ENCODE measurements at regions not wholly inside any gene's neighbourhood (a gene's known extent, or its start where the extent isn't known, plus 50 kb on each side); places are given as distances from the start of the nearest gene placed in this dataset.
"Not testable (repeated sequence)": the region's sequence is repeated elsewhere in the genome, so short reads cannot be mapped to it uniquely, and the experiment has no call there.

DNA sequence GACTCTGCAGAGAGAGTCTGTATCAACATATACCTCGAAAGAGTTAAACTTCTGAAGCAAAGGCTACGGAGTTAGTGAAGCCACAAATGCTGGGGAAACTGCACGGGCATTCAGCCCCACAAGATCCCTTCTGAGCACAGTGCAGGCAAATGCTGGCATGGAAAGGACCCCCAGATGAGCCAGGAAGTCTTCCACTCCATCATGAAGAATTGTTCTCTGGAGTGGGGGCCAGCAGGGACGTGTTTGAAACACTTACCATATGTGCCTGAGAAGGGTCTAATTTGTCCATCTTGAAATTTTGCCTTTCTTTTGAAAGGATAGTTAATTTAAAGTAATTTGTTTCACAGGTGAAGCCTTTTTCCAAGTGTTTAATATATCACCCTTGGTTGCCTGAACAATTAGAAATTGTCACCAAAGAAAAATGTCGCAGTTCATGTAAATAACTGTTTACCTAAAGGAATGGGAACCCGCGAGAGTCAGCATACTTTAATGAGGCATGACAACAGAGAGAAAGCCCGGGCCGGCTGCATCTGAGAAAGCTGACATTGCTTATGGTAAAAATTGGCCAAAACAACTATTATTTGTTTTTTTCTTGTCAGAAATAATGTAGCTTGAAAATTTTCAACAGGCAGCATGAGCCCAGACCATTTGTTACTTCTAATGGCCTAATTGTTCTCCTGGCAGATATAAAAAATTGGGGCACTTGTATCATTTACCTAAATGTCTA lies 287.6 kb upstream of the MGMT start:
- no peak for DNase-seq

GRCh38 chr10:129179972-129180678 lies 286.9 kb upstream of the MGMT start:
- DNase-seq: no peak

GRCh38 chr10:129184196-129184595 lies 282.8 kb upstream of the MGMT start:
- DNase-seq: no peak

DNA sequence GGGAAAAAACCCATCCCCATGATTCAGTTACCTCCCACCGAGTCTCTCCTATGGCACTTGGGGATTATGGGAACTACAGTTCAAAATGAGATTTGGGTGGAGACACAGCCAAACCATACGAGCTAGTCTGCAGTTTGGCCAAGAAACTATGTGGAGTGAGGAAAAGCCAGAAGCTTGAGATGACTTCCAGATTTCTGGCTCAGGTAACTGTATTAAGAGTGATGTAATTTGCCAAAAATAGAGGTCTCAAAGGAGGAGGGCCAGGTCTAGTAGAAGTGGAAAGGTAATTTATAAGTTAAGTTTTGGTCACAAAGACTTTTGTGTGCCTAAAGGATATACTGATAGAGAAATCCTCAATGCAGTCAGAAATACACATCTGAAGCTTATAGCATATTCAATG lies 279.7 kb upstream of the MGMT start:
- DNase-seq: no peak

DNA sequence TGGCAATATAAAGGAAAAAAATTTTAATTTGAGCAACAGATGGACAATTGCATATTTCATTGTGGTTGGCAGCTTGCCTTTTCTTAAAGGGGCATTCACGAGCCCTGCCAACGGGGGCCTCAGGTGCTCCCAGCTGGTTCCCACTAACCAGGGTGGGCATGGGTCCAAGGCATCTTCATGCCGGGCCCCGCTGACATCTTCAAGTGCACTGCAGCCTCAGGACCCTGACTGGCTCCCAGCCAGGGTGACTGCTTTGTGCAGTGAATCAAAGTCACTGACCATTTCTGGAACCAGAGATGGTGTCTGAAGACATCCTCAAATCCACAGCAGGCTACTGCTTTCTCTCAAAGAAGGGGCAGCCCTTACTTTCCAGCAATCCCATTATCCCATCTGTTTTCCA lies 275.2 kb upstream of the MGMT start:
- no peak for DNase-seq

DNA sequence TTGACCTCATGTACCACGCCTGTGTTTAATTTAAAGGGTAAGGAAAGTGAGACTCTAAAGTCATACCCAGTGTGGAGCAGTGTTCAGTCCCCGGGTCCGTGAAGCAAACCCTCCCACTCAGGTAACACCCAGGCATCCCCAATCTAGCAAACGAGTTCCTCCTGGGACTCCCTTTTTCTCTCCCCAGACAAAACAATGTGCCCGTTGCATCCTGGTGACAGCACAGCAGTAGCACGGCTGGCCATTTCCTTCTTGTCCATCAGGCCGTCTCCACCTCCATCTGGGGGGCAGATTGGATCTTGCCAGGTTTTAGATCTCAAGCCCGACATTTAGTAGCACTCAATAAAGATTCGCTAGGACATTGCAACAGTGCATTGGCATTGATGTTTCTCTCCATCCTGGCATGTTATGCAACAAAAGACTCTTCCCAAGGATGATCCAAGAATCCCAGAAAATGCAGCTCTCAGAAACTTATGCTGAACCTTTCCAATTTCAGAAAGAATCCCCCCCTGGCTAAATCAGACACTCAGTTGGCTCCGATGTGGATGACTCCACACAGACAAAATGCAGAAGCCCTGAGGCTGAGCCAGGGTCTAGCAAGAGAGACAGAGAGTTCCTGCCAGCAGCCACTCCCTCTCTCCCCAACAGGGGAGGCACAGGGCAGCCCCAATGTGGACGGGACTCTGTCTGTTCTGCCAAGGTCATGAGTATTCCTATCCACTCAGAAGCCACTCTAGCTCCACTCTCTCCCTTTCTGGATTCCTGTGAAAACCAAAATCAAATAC lies 274.5 kb upstream of the MGMT start:
- no peak for DNase-seq

DNA sequence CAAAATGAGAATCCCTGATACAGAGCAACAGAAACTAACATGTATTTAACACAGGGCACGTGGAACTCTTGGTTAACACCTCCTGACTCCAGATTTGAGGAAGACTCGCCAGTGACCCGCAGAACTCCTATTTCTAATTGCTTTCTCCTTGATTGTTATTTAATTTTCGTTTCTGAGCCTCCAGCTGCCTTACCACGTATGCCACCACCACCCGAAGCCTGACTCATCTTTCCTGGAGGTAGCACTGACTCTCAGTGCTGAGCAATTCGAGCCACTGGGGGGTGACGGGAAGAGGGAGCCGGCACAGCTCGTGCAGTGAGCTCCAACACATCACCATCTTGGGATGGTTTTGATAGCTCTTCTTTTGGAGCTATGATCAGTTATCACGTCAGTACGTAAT lies 273.9 kb upstream of the MGMT start:
- no peak for DNase-seq

DNA sequence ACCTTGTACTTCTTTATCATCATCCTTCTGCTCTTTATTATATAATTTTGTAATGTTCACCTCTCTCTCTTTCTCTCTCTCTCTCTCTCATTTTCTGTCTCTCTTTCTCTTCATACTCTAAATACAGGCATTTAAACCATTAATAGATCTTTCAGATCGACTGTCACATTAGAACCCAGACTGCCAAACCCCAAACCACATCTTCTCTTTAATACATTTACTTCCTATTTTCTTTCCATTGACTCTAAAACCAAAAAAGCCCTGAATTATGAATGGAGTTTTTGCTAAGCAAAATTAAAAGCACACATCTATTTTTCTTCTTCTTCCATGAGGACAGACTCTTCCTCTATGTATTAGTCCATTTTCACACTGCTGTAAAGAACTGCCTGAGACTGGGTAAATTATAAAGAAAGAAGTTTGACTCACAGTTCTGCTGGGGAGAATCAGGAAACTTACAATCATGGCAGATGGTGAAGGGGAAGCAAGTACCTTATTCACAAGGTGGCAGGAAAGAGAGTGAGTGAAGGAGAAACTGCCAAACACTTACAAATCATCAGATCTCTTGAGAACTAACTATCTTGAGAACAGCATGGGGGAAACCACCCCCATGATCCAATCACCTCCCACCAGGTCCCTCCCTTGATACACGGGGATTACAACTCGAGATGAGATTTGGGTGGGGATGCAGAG lies 272.7 kb upstream of the MGMT start:
- DNase-seq: no peak

- DNase-seq: no peak
These were observed 267.2 kb upstream of the MGMT start for GRCh38 chr10:129199826-129200225.

DNA sequence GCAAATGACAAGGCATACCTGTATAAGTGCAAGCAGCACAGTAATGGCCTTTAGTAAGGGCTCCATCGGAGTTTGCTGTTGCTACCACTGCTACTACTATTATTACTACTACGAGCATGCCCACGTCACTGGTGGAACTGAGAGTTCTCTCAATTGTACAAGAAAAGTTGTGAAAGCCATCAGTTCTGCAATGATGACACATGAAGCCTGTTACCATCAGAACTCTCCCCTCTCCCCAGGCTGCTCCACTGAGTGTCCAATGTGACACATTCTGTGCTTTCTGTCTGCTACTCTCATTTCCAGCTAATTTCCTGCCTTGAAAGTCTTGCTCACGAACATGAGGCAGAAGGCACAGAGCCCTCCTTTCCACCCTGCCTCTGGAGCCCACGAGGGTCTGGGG lies 263.2 kb upstream of the MGMT start:
- no peak for DNase-seq

DNA sequence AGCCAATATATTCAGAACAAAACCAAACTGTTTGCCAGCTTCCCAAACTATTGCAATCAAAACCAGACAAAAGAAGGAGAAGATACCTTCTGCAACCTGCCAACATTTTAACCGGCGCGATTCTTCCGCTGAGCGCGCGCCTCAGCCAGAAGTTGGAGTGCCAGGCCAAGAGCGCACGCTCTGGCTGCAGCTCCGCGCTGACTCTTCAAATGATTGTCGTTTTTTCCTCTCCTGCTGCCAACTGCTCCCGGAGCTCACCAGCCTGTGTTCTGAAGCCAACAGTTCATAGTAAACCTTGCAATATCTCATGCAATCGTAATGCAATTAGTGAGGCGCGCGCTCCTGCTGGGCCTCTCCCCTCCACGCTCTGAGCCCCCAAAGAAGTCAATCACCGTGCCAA lies 259.7 kb upstream of the MGMT start:
- no peak for DNase-seq

- DNase-seq: no peak
These were observed 256.2 kb upstream of the MGMT start for GRCh38 chr10:129210876-129211275.

GRCh38 chr10:129213256-129213655 lies 253.8 kb upstream of the MGMT start:
- no peak for DNase-seq

DNA sequence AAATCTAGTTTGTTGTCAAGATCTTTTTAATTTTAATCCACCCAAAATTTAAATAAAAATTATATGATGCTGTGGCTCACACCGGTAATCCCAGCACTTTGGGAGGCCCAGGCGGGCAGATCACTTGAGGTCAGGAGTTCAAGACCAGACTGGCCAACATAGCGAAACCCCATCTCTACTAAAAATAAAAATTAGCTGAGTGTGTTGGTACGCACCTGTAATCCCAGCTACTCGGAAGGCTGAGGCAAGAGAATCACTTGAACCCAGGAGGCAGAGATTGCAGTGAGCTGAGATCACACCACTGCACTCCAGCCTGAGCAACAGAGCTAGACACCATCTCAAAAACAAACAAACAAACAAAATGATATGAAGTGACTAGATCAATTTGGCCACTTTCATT lies 253.0 kb upstream of the MGMT start:
- not testable (repeated sequence) for DNase-seq

DNA sequence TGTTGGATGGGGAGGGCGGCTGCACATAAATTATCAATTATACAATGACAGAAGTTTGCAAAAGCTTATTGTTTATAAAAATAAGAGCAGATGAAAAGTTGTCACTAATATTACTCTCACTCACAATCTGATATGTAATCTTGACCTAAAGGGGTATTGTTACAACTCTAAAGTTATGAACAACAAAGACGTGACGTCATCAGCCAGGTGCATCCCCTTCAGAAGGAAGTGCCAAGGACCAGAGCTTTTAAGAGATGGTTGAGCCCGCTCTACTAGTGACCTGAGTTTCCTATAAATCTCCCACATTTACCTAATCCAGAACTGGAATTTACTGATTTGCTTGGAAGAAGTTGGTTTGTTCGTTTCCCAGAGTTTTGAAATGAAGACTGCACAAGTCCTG lies 247.7 kb upstream of the MGMT start:
- DNase-seq: no peak

- no peak for DNase-seq
These were observed 244.6 kb upstream of the MGMT start for GRCh38 chr10:129222436-129222835.

DNA sequence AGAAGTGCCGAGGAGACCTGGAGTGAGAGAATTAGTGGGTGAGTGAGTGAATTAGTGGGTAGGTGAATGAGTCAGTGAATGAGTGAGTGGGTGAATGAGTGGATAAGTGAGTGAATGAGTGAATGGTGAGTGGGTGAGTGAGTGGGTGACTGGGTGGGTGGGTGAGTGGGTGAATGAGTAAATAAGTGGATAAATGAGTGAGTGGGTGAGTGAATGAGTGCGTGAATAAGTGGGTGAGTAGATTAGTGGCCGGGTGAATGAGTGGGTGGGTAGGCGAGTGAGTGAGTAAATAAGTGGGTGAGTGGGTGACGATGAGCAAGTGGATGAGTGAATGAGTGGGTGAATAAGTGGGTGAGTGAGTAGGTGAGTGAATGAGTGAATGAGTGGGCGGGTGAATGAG lies 243.7 kb upstream of the MGMT start:
- no peak for DNase-seq

DNA sequence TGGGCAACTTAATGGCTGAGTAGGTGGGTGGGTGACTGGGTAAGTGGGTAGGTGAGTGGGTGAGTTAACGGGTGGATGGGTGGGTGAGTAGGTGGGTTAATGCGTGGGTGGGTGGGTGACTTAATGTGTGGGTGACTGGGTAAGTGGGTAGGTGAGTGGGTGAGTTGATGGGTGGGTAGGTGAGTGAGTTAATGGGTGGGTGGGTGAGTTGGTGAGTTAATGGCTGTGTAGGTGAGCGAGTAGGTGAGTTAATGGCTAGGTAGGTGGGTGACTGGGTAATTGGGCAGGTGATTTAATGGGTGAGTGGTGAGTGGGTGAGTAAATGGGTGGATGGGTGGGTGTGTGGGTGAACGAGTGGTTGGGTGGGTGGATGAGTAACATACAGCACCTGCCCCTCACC lies 243.0 kb upstream of the MGMT start:
- DNase-seq: no peak

- DNase-seq: no peak
These were observed 235.2 kb upstream of the MGMT start for GRCh38 chr10:129231821-129232220.

GRCh38 chr10:129233351-129234148 lies 233.5 kb upstream of the MGMT start:
- no peak for DNase-seq

DNA sequence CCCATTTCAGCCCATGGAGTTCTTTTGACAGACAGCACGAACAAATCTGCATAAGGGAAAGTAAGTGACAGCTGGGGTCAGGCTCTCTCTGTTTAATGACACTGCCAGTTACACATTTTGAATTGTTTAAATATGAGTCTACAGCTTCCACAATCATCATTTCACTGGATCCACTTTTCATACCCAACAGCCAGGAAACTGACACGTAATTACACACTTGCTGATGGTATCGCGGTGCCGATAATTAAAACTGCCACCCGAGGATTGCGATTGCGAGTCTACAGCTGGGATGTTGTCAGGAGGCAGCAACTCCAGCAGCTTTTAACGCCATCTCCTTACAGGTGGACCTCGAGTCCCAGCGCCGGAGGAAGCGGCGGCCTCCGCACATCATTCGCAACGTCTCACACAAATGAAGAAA lies 230.8 kb upstream of the MGMT start:
- no peak for DNase-seq

DNA sequence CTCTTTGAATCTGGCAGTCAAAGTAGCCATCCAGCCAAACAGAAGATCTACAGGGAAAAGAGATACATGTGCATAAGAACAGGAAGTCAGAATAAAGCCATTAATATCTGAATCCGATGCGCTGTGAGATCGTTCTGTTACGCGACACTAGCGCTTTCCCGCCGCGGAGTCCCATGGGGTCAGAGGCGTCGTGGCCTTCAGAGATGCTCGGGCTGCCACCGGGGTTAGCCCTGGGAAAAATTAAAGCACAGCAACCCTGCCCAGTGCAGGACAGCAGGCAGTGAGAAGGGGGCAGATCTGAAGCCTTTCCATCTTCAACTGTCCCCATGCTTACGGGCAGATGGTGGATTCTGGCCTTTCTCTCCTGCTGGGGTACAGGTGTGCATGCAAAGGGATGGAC lies 225.6 kb upstream of the MGMT start:
- DNase-seq: no peak

Measured in occipital lobe (tissue), 1 donor.